ENCODE measurements at regions not wholly inside any gene's neighbourhood (a gene's known extent, or its start where the extent isn't known, plus 50 kb on each side); places are given as distances from the start of the nearest gene placed in this dataset.

- H3K4me3 ChIP-seq (replicated peaks; ENCODE audit: insufficient read depth, low read length) = no peak overlapping the region
- TF ChIP-seq REST (IDR thresholded peaks at IDR 0.05; ENCODE audit: insufficient replicate concordance, low read depth) (no peak), GABPA (IDR thresholded peaks at IDR 0.05; ENCODE audit: low read depth) (no peak), POLR2AphosphoS5 (IDR thresholded peaks at IDR 0.05; ENCODE audit: low read depth) (no peak), CTCF (IDR thresholded peaks at IDR 0.05; ENCODE audit: insufficient read depth, low read length) (no peak), SPI1 (IDR thresholded peaks at IDR 0.05; ENCODE audit: borderline replicate concordance, low read depth) (no peak)
Observed at GRCh38 chr3:191952609-191953008, 491.6 kb downstream of the PYDC2 start.

DNA sequence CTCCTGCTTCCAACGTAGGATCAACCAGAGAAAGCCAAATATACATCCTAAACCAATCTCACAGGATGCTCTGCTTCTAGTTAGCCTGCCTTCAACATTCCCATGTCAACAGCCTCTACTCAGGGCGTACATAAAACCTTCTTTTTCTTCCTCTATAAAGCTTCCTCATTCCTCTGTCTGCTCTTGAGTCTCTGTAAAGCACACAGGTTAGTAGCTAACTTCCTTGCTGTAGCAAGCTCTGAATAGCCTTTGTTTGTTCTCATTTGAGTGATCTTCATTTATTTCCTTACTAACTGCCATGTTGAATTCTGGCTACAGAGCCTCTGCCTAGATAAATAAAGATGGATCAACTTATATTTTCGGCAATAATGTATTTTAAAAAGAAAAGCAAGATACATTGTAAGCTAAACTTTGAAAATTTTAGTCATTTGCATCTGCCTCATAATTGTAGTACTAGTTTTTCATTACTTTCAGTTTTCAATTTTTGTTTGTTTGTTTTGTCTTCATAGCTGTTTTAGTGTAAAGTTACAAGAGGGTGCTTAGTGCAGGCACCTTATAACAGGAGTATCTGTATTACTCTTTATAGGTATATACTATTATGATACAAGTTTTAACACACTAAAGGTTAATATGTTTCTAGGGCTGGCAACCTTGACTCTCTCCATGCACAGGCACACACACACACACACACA, 498.2 kb downstream of the PYDC2 start:
- H3K27me3 ChIP-seq (ENCODE audit: insufficient read depth, poor library complexity, severe bottlenecking) = no peaks in the 10 kb centered on the region
- no peak overlapping the region for H3K27ac ChIP-seq (replicated peaks)
- no peak overlapping the region for H3K4me3 ChIP-seq (replicated peaks; ENCODE audit: insufficient read depth, low read length)
- TF ChIP-seq SPI1 (IDR thresholded peaks at IDR 0.05; ENCODE audit: borderline replicate concordance, low read depth) (no peak), POLR2AphosphoS5 (IDR thresholded peaks at IDR 0.05; ENCODE audit: low read depth) (no peak)
- DNase-seq (ENCODE audit: low read depth in 1 of 2, low spot score in 1 of 2) = no peak

More at GRCh38 chr3:191952609-191953008, 491.6 kb downstream of the PYDC2 start:
- DNase-seq (ENCODE audit: low read depth in 1 of 2, low spot score in 1 of 2) = no peak
- no peaks in the 10 kb centered on the region for H3K27me3 ChIP-seq (ENCODE audit: insufficient read depth, poor library complexity, severe bottlenecking)
- H3K27ac ChIP-seq (replicated peaks) = no peak overlapping the region

GRCh38 chr3:191959876-191960413, 499.0 kb downstream of the PYDC2 start:
- Histone ChIP-seq H3K27me3 (ENCODE audit: insufficient read depth, poor library complexity, severe bottlenecking) (no peaks in the 10 kb centered on the region), H3K4me3 (replicated peaks; ENCODE audit: insufficient read depth, low read length) (no peak overlapping the region), H3K27ac (replicated peaks) (no peak overlapping the region)
- TF ChIP-seq POLR2AphosphoS5 (IDR thresholded peaks at IDR 0.05; ENCODE audit: low read depth) (no peak), SPI1 (IDR thresholded peaks at IDR 0.05; ENCODE audit: borderline replicate concordance, low read depth) (no peak)
- no peak for DNase-seq (ENCODE audit: low read depth in 1 of 2, low spot score in 1 of 2)

DNA sequence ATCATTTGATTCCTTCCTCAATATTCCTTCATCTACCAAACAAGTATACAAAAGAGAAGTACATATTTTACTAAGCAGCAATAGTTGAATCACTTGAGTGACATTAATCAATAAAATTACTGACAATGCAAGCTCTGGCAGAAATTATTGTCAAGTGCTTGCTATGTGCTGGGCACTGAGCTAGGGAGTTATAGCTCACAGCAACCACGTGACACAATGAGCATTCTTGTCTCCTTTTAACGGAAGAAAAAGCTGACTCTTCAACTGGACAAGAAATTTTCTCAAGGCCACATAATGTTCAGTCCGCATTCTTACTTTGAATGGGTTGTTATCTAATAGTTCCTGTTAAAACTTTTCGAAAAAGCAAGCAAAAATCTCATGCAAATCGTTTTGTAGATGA, 500.1 kb downstream of the PYDC2 start:
- Histone ChIP-seq H3K4me3 (replicated peaks; ENCODE audit: insufficient read depth, low read length) (no peak overlapping the region), H3K27ac (replicated peaks) (no peak overlapping the region), H3K27me3 (ENCODE audit: insufficient read depth, poor library complexity, severe bottlenecking) (no peaks in the 10 kb centered on the region)
- DNase-seq (ENCODE audit: low read depth in 1 of 2, low spot score in 1 of 2) = no peak
- TF ChIP-seq SPI1 (IDR thresholded peaks at IDR 0.05; ENCODE audit: borderline replicate concordance, low read depth) (no peak), GABPA (IDR thresholded peaks at IDR 0.05; ENCODE audit: low read depth) (no peak), CTCF (IDR thresholded peaks at IDR 0.05; ENCODE audit: insufficient read depth, low read length) (no peak), POLR2AphosphoS5 (IDR thresholded peaks at IDR 0.05; ENCODE audit: low read depth) (no peak), REST (IDR thresholded peaks at IDR 0.05; ENCODE audit: insufficient replicate concordance, low read depth) (no peak)
